Erythroblast (primary cell): ENCODE measurements at regions not wholly inside any gene's neighbourhood (a gene's known extent, or its start where the extent isn't known, plus 50 kb on each side); places are given as distances from the start of the nearest gene placed in this dataset.

ENCODE experiments used
- DNase-seq, 2 experiments: peaks; one replicate each; lab custom pipeline; 2025; lab: John Stamatoyannopoulos, UW
- GATA1 ChIP-seq: IDR thresholded peaks from 2 replicates; pipeline ENCODE4 v1.6.1; 2011; ENCODE audit warnings: low read depth, mild to moderate bottlenecking, control low read depth, low read length, moderate library complexity
- POLR2A ChIP-seq: IDR thresholded peaks from 2 replicates; pipeline ENCODE4 v1.6.1; 2011; ENCODE audit warnings: mild to moderate bottlenecking, low read length

- no peak for DNase-seq
- TF ChIP-seq POLR2A (no peak), GATA1 (no peak)
These were observed 1504.5 kb downstream of the CDH11 start for GRCh38 chr16:63617047-63617989.

- TF ChIP-seq GATA1 (no peak), POLR2A (no peak)
- no peak for DNase-seq
These were observed 1507.4 kb downstream of the CDH11 start for GRCh38 chr16:63614429-63614828.

- DNase-seq = no peak
- TF ChIP-seq POLR2A = no peak
- no peak for TF ChIP-seq GATA1
These were observed 1508.2 kb downstream of the CDH11 start for GRCh38 chr16:63613701-63614100.

GRCh38 chr16:63612462-63613227 is 1509.2 kb downstream of the CDH11 start:
- DNase-seq = no peak
- no peak for TF ChIP-seq POLR2A

GRCh38 chr16:63606778-63607177 is 1515.1 kb downstream of the CDH11 start:
- no peak for DNase-seq
- TF ChIP-seq GATA1 (no peak), POLR2A (no peak)

- no peak for TF ChIP-seq GATA1
- no peak for TF ChIP-seq POLR2A
- no peak for DNase-seq
These were observed 1519.5 kb downstream of the CDH11 start for GRCh38 chr16:63602206-63602927.

- TF ChIP-seq GATA1 (no peak), POLR2A (no peak)
- DNase-seq = no peak
These were observed 1525.1 kb downstream of the CDH11 start for GRCh38 chr16:63596716-63597115.

GRCh38 chr16:63592852-63593251 is 1529.0 kb downstream of the CDH11 start:
- TF ChIP-seq GATA1 = no peak
- TF ChIP-seq POLR2A = no peak
- DNase-seq = no peak

GRCh38 chr16:63581570-63581969 is 1540.3 kb downstream of the CDH11 start:
- DNase-seq = no peak
- TF ChIP-seq GATA1 (no peak), POLR2A (no peak)

GRCh38 chr16:63578791-63579190 is 1542.6 kb upstream of the CDH8 start:
- DNase-seq = no peak
- TF ChIP-seq POLR2A (no peak), GATA1 (no peak)

- TF ChIP-seq GATA1 (no peak), POLR2A (no peak)
- no peak for DNase-seq
These were observed 1541.7 kb upstream of the CDH8 start for GRCh38 chr16:63577891-63578290.

- DNase-seq = no peak
- no peak for TF ChIP-seq POLR2A
- no peak for TF ChIP-seq GATA1
These were observed 1538.8 kb upstream of the CDH8 start for GRCh38 chr16:63575041-63575440.

- TF ChIP-seq POLR2A (no peak), GATA1 (no peak)
These were observed 1531.9 kb upstream of the CDH8 start for GRCh38 chr16:63568164-63568563.

More at GRCh38 chr16:63568164-63568563, 1531.9 kb upstream of the CDH8 start:
- DNase-seq = no peak
